ENCODE measurements at regions not wholly inside any gene's neighbourhood (a gene's known extent, or its start where the extent isn't known, plus 50 kb on each side); places are given as distances from the start of the nearest gene placed in this dataset.

- H3K9me2 ChIP-seq (ENCODE audit: insufficient read depth, low read length): no peaks in the 10 kb centered on the region
- H3K4me2 ChIP-seq (ENCODE audit: low read length): no peak overlapping the region
- no peaks in the 10 kb centered on the region for H3K36me3 ChIP-seq (ENCODE audit: insufficient read depth, low read length)
- no peaks in the 10 kb centered on the region for H3K27me3 ChIP-seq (ENCODE audit: insufficient read depth, low read depth, low read length)
- no peaks in the 10 kb centered on the region for H3K79me2 ChIP-seq (replicated peaks; ENCODE audit: insufficient read depth, low read length)
- H3K4me3 ChIP-seq (ENCODE audit: low read length): no peak overlapping the region
- H3K9ac ChIP-seq (ENCODE audit: low read length): no peak overlapping the region
- H3K9me3 ChIP-seq (ENCODE audit: low read length): no peaks in the 10 kb centered on the region
- H3F3A ChIP-seq (ENCODE audit: insufficient read depth, low read length, poor library complexity, severe bottlenecking): no peaks in the 10 kb centered on the region
- H4K20me1 ChIP-seq (ENCODE audit: insufficient read depth): no peaks in the 10 kb centered on the region
- H2AFZ ChIP-seq (ENCODE audit: low read depth, low read length): no peak overlapping the region
- TF ChIP-seq EP300 (conservative IDR thresholded peaks at IDR 0.05; ENCODE audit: poor library complexity, severe bottlenecking): no peak
- no peak for TF ChIP-seq RAD21 (conservative IDR thresholded peaks at IDR 0.05)
- TF ChIP-seq REST (IDR thresholded peaks at IDR 0.05; ENCODE audit: borderline replicate concordance): no peak
- no peak for TF ChIP-seq CTCF (IDR thresholded peaks at IDR 0.05; ENCODE audit: poor library complexity, severe bottlenecking)
- TF ChIP-seq EZH2 (IDR thresholded peaks at IDR 0.05; ENCODE audit: borderline replicate concordance, insufficient read depth, low read length, poor library complexity, severe bottlenecking): no peak
- no peak for TF ChIP-seq TAF1 (IDR thresholded peaks at IDR 0.05; ENCODE audit: low read depth)
- H3K27ac ChIP-seq (ENCODE audit: low read length): no peak overlapping the region
Observed at GRCh38 chrX:8851231-8851886, 50.2 kb upstream of the FAM9A start.

All from neural cell (in vitro differentiated cells).